GM18498 (cell line): ENCODE measurements at regions not wholly inside any gene's neighbourhood (a gene's known extent, or its start where the extent isn't known, plus 50 kb on each side); places are given as distances from the start of the nearest gene placed in this dataset.
A peak's percentile ranks its signal among the peaks of the same experiment; 100 is the strongest.

Experiments used
- ATAC-seq: cut with Tn5 transposase; IDR thresholded peaks from one replicate; pipeline ENCODE4 v1.9.1; 2021; ENCODE audit warnings: mild to moderate bottlenecking, moderate library complexity; ENCODE audit not compliant: unreplicated experiment

GRCh38 chr12:107888789-107889188, 114.3 kb downstream of the ASCL4 start:
- no peak for ATAC-seq

DNA sequence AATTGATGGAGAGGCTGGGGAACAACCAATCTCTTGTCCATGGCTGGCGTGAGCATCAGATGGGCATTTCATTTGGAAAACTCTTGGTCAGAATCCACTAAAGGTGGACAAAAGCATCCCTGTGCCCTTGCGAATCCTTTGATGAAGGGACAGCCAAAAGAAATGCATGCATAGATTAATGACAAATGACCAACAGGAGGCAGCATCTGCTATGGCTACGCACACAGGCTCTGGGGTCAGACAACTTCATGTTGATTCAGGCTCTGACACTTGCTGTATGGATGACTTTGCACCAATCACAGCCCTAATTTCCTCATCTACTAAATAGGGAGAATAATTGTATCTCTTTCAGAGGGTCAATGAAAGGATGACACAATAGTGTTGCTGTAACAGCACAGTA, 117.5 kb downstream of the ASCL4 start:
- no peak for ATAC-seq

GRCh38 chr12:107894589-107894988, 120.1 kb downstream of the ASCL4 start:
- no peak for ATAC-seq

GRCh38 chr12:107895966-107896365, 121.5 kb downstream of the ASCL4 start:
- no peak for ATAC-seq

- ATAC-seq, result no peak
These were observed 126.1 kb downstream of the ASCL4 start for GRCh38 chr12:107900588-107900987.

DNA sequence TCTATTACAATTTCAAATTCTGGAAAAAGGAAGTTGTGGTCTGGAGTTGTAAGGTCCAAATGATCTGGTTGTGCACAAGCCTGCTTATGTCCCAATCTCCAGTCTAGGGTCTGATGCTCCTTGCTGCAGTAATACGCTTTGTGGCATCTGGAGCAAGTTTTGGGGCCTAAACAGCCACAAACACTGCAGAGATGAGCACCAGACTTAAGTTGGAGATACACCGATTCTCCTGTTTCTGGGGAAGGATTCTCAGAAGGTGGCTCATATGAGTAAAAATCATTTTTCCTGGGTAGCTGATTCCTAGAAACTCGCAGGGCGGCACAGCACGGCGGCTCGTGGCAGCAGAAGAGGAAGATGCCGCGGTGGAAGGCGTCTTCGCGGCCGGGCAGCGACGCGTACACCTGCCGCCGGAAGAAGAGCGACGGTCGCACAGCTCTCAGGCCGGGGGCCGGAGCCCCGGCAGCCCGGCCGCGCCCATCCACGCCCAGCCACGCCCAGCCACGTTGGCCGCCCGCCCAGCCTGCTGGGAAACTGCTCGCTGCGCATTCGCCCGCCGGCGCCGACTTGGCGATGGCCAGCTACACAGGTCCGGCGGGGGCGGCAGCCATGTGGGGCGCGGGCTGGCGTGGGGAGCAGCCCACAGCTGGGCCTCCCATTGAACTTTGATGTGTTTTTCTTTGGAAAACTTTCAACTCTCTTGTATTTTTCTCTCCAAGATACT, 129.0 kb downstream of the ASCL4 start:
- peak; percentile 56 for ATAC-seq

- no peak for ATAC-seq
These were observed 132.2 kb downstream of the ASCL4 start for GRCh38 chr12:107906707-107907106.

GRCh38 chr12:107912421-107913004, 138.0 kb downstream of the ASCL4 start:
- ATAC-seq, result no peak

- no peak for ATAC-seq
These were observed 140.0 kb downstream of the ASCL4 start for GRCh38 chr12:107914460-107914977.

DNA sequence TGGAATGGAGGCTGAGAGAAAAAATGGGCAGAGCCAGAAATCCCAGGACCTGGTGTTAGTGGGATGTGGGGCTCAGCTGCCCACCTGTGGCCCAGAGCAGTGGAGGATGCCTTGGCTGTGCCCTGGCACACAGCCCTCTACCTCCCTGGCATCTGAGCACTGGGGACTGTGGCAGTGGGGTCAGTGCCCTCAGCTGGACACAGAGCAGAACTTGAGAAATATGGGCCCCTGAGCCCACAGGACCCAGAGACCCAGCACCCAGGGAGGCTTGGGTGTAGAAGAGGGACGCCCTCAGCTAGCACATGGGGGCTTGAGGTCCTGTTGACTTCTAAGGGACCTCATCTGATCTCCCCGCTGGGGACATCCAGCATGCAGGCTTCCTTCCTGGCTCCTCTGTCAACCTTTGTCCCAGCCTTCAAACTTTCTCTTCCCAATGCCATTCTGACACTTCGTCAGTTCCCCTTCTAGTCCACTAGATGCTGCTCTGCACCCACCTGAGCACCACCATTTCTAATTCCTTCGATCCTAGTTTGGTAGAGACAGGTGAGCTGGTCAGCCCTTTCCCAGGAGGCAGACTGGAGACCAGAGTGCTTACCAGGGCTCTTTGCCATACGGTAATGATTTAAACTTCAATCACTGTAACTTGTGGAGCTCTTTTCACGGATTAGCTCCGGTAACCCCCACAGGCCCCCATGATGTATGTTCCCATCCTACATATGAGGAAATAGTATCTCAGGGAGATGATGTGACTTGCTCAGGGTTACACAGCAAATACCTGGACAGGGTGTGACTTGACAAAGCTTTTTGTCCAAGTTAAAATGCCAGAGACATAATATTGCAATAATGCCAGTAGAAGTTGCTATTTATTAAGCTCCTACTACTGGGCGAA, 143.7 kb downstream of the ASCL4 start:
- ATAC-seq, result no peak

DNA sequence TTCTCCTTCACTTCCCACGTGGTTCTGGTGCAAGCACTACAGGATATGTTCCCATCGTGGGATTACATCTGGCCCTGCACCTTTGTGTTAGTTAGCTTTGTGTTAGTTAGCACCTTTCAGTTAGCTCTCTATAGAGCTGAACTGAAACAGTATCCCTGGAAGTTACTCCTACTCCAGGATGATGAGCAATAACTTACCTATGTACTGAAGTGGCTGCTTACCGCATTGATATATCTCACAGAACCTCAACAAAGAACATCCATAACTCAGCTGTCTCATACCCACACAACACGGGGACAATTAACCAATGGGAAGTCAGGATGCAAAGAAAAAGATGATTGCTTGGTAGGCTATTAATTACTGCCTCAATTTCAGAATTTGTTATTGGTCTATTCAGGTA, 146.6 kb downstream of the ASCL4 start:
- ATAC-seq, result no peak

- no peak for ATAC-seq
These were observed 150.6 kb downstream of the ASCL4 start for GRCh38 chr12:107925125-107925524.

DNA sequence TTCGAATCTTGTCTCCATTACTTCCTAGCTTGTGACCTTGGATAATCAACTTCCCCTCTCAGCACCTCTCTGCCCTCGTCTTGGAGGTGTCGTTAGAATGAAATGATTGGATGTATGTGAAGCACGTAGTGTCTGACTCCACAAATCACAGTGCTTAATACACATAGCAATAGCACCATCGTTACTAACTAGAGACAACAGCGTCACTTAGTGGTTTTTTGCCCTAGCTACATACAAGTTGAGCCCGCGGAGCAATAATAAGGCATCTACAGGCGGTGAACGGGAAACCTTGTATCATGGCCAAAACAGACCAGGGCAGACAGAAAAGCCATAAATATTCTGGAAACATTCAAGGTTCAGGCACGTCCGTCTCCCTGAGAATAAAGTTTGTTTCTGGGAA, 154.9 kb downstream of the ASCL4 start:
- ATAC-seq, result no peak

DNA sequence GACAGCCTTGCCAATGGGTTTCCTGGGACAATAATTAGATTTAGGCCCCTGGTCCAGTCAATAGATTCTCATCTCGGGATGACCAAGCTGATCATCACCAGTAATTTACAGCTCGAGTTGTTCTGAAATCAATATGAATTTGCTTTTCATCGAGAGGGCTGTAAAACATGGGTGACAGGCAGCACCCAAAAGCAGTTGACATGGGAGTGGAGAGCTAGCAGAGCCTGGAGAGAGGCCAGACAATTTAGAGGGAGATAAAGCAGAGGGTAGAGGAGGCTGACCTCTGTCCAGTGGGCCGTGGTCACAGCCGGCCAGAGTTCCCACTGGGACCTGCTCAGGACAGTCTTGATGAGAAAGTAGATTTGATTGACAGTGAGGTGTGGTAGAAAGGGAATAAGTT, 157.3 kb downstream of the ASCL4 start:
- no peak for ATAC-seq

- no peak for ATAC-seq
These were observed 163.9 kb downstream of the ASCL4 start for GRCh38 chr12:107938446-107938845.

- ATAC-seq, result no peak
These were observed 174.0 kb downstream of the ASCL4 start for GRCh38 chr12:107948391-107948945.

- ATAC-seq, result no peak
These were observed 176.5 kb downstream of the ASCL4 start for GRCh38 chr12:107951024-107951423.

GRCh38 chr12:107955966-107956643, 173.0 kb upstream of the WSCD2 start:
- ATAC-seq, result no peak

DNA sequence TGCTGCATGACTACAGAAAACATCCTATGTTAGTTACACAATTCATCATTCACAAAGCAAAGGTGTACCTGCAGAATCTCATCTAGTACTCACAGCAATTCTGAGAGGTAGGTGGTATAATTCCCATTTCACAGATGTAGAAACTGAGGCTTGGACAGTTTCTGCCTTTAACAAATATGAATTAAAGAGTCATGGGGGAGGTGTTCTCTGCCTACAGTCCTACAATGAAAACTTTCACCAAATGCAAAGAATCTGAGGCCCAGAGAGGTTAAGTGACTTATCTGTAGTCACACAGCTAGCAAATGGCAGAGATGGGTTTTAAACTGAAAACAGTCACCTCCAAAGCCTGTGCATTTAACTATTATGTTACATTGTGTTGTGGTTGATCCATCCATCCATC, 171.6 kb upstream of the WSCD2 start:
- no peak for ATAC-seq

GRCh38 chr12:107963635-107964034, 165.5 kb upstream of the WSCD2 start:
- no peak for ATAC-seq

GRCh38 chr12:107967170-107967569, 161.9 kb upstream of the WSCD2 start:
- ATAC-seq, result no peak
